GM21576 (cell line): ENCODE measurements at regions not wholly inside any gene's neighbourhood (a gene's known extent, or its start where the extent isn't known, plus 50 kb on each side); places are given as distances from the start of the nearest gene placed in this dataset.
"Not testable (repeated sequence)": the region's sequence is repeated elsewhere in the genome, so short reads cannot be mapped to it uniquely, and the experiment has no call there.

ENCODE experiments used
- ATAC-seq: cut with Tn5 transposase; IDR thresholded peaks from one replicate; pipeline ENCODE4 v1.9.1; 2021; ENCODE audit warnings: mild to moderate bottlenecking, moderate library complexity; ENCODE audit not compliant: unreplicated experiment

- ATAC-seq, result not testable (repeated sequence)
Observed at GRCh38 chr1:83295594-83295993, 703.3 kb downstream of the TTLL7 start.

GRCh38 chr1:83287391-83287790 lies 711.5 kb downstream of the TTLL7 start:
- ATAC-seq, result not testable (repeated sequence)

GRCh38 chr1:83274656-83275055 lies 724.3 kb downstream of the TTLL7 start:
- ATAC-seq, result not testable (repeated sequence)

GRCh38 chr1:83272484-83272883 lies 726.4 kb downstream of the TTLL7 start:
- not testable (repeated sequence) for ATAC-seq

GRCh38 chr1:83271834-83272233 lies 727.1 kb downstream of the TTLL7 start:
- not testable (repeated sequence) for ATAC-seq

GRCh38 chr1:83270801-83271200 lies 728.1 kb downstream of the TTLL7 start:
- not testable (repeated sequence) for ATAC-seq

GRCh38 chr1:83263808-83264207 lies 735.1 kb downstream of the TTLL7 start:
- ATAC-seq, result not testable (repeated sequence)

- not testable (repeated sequence) for ATAC-seq
Observed at GRCh38 chr1:83251687-83252086, 747.2 kb downstream of the TTLL7 start.

- ATAC-seq, result not testable (repeated sequence)
Observed at GRCh38 chr1:83246780-83247179, 752.2 kb downstream of the TTLL7 start.

GRCh38 chr1:83244832-83245231 lies 754.1 kb downstream of the TTLL7 start:
- ATAC-seq, result not testable (repeated sequence)

- not testable (repeated sequence) for ATAC-seq
Observed at GRCh38 chr1:83239568-83239967, 759.4 kb downstream of the TTLL7 start.

- not testable (repeated sequence) for ATAC-seq
Observed at GRCh38 chr1:83238654-83239053, 760.3 kb downstream of the TTLL7 start.

GRCh38 chr1:83219788-83220187 lies 779.1 kb downstream of the TTLL7 start:
- not testable (repeated sequence) for ATAC-seq

- ATAC-seq, result not testable (repeated sequence)
Observed at GRCh38 chr1:83218036-83218716, 780.8 kb downstream of the TTLL7 start.

- ATAC-seq, result not testable (repeated sequence)
Observed at GRCh38 chr1:83214317-83214716, 784.6 kb downstream of the TTLL7 start.

- ATAC-seq, result not testable (repeated sequence)
Observed at GRCh38 chr1:83213648-83214047, 785.3 kb downstream of the TTLL7 start.

- ATAC-seq, result not testable (repeated sequence)
Observed at GRCh38 chr1:83212033-83212432, 786.9 kb downstream of the TTLL7 start.

GRCh38 chr1:83208540-83208939 lies 790.4 kb downstream of the TTLL7 start:
- ATAC-seq, result not testable (repeated sequence)

- ATAC-seq, result not testable (repeated sequence)
Observed at GRCh38 chr1:83194610-83195009, 804.3 kb downstream of the TTLL7 start.

- not testable (repeated sequence) for ATAC-seq
Observed at GRCh38 chr1:83182033-83182728, 816.8 kb downstream of the TTLL7 start.

GRCh38 chr1:83180621-83181020 lies 818.3 kb downstream of the TTLL7 start:
- not testable (repeated sequence) for ATAC-seq

GRCh38 chr1:83167634-83168033 lies 831.3 kb downstream of the TTLL7 start:
- ATAC-seq, result not testable (repeated sequence)
